Naive thymus-derived CD4-positive, alpha-beta T cell (primary cell): ENCODE measurements at regions not wholly inside any gene's neighbourhood (a gene's known extent, or its start where the extent isn't known, plus 50 kb on each side); places are given as distances from the start of the nearest gene placed in this dataset.

Experiments
- ATAC-seq: fragments of 150-1000 bp; cut with Tn5 transposase; 2 replicates; pipeline ENCODE4 v1.10.0; 2021; ENCODE audit warnings: mild to moderate bottlenecking, moderate library complexity
- CTCF ChIA-PET: fragments of 350-600 bp; sonication (Branson Sonifier 250); formaldehyde crosslinking; loops from one replicate; lab custom pipeline; 2021; ENCODE audit warnings: antibody characterized with exemption; lab: Charles Lee
- POLR2A ChIA-PET: fragments of 350-600 bp; sonication (Branson Sonifier 250); formaldehyde crosslinking; loops from one replicate; lab custom pipeline; 2021; ENCODE audit warnings: antibody characterized with exemption, inconsistent platforms; lab: Charles Lee
- DNase-seq, 9 donors: peaks; one replicate each; pipeline versions ENCODE4 v3.0.0 to v3.0.0-alpha.2; 2020 to 2022; ENCODE audit warnings: mixed read lengths in 1 of 9
- H3K27ac ChIP-seq: one replicate; pipeline ENCODE4 v1.7.0; 2013; ENCODE audit warnings: mild to moderate bottlenecking, low read depth, low read length, moderate library complexity
- H3K27me3 ChIP-seq, 2 donors: one replicate each; pipeline ENCODE4 v1.7.0; 2013; ENCODE audit warnings: low read length in 2 of 2, mild to moderate bottlenecking in 2 of 2, moderate library complexity in 2 of 2; ENCODE audit not compliant: control insufficient read depth in 2 of 2, insufficient read depth in 2 of 2
- H3K36me3 ChIP-seq, 3 experiments: 1 replicate in 2 of 3; 2 replicates in 1 of 3; pipeline ENCODE4 v1.7.0; 2013; ENCODE audit warnings: low read length in 3 of 3, mild to moderate bottlenecking in 3 of 3, moderate library complexity in 1 of 3; ENCODE audit not compliant: insufficient read depth in 3 of 3, control insufficient read depth in 2 of 3
- H3K4me1 ChIP-seq, 2 donors: one replicate each; pipeline ENCODE4 v1.7.0; 2013; ENCODE audit warnings: low read length in 2 of 2, mild to moderate bottlenecking in 2 of 2, moderate library complexity in 1 of 2; ENCODE audit not compliant: control insufficient read depth in 2 of 2, insufficient read depth in 2 of 2
- H3K4me3 ChIP-seq: 2 replicates; pipeline ENCODE4 v1.7.0; 2013; ENCODE audit warnings: mild to moderate bottlenecking, low read length
- H3K9me3 ChIP-seq, 3 experiments: 1 replicate in 2 of 3; 2 replicates in 1 of 3; pipeline ENCODE4 v1.7.0; 2013; ENCODE audit warnings: low read length in 3 of 3; ENCODE audit not compliant: control insufficient read depth in 2 of 3
- H3K27ac Mint-ChIP-seq, 9 donors: one replicate each; pipeline ENCODE4 v1.8.0; 2020 to 2022; ENCODE audit warnings: mixed read lengths in 9 of 9, mild to moderate bottlenecking in 8 of 9, moderate library complexity in 5 of 9, inconsistent platforms in 2 of 9
- H3K27me3 Mint-ChIP-seq, 5 donors: one replicate each; pipeline ENCODE4 v1.8.0; 2021 to 2022; ENCODE audit warnings: mixed read lengths in 5 of 5, mild to moderate bottlenecking in 1 of 5
- H3K36me3 Mint-ChIP-seq, 5 donors: one replicate each; pipeline ENCODE4 v1.8.0; 2020 to 2022; ENCODE audit warnings: mixed read lengths in 5 of 5, mild to moderate bottlenecking in 3 of 5, inconsistent platforms in 1 of 5
- H3K4me1 Mint-ChIP-seq, 7 donors: one replicate each; pipeline ENCODE4 v1.8.0; 2020 to 2022; ENCODE audit warnings: mixed read lengths in 7 of 7, mild to moderate bottlenecking in 3 of 7, inconsistent platforms in 1 of 7
- H3K4me3 Mint-ChIP-seq, 10 donors: one replicate each; pipeline ENCODE4 v1.8.0; 2020 to 2022; ENCODE audit warnings: mild to moderate bottlenecking in 10 of 10, mixed read lengths in 10 of 10, moderate library complexity in 6 of 10, inconsistent platforms in 2 of 10
- H3K9me3 Mint-ChIP-seq, 11 donors: one replicate each; pipeline ENCODE4 v1.8.0; 2020 to 2022; ENCODE audit warnings: mixed read lengths in 11 of 11, mild to moderate bottlenecking in 4 of 11, inconsistent platforms in 1 of 11, moderate library complexity in 1 of 11
- intact Hi-C, 2 donors: fragments of 100-400 bp; cut with micrococcal nuclease; formaldehyde crosslinking; loops; one replicate each; pipeline ENCODE4 v1.15.1; 2023

DNA sequence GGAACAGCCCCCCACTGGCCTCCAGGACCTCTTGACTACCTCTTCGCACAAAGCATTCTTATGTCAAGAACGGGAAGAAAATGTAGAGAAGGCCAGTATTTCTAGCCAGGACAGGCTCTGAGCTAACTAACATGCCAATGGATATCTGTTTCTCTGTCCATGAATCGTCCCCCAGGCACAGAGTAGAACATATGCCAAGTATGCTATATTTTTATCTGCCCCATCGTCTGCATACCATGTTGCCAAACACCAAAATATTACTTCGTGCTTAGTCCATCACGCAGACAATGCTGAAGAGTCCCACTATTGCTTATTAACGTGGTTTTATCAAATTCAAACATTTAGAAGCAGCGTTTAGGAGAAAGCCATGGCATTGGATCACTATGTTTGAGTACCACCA lies 151.4 kb upstream of the CPSF6 start:
- no peak overlapping the region for H3K4me3 Mint-ChIP-seq
- H3K27me3 Mint-ChIP-seq: peaks cover 16 to 24% (median 18%) of the 10 kb centered on the region in 5 donors
- H3K27me3 ChIP-seq: no peaks in the 10 kb centered on the region
- no peak overlapping the region for H3K4me3 ChIP-seq
- intact Hi-C loops: no loop called here
- H3K27ac Mint-ChIP-seq: no peak overlapping the region
- H3K27ac ChIP-seq: no peak overlapping the region
- ATAC-seq: no peak
- no peaks in the 10 kb centered on the region for H3K9me3 Mint-ChIP-seq
- no peaks in the 10 kb centered on the region for H3K4me1 ChIP-seq
- no peaks in the 10 kb centered on the region for H3K4me1 Mint-ChIP-seq
- H3K36me3 ChIP-seq: no peaks in the 10 kb centered on the region
- ChIA-PET POLR2A (no interaction called here), CTCF (no interaction called here)
- no peak for DNase-seq
- no peaks in the 10 kb centered on the region for H3K36me3 Mint-ChIP-seq
- H3K9me3 ChIP-seq: no peaks in the 10 kb centered on the region

DNA sequence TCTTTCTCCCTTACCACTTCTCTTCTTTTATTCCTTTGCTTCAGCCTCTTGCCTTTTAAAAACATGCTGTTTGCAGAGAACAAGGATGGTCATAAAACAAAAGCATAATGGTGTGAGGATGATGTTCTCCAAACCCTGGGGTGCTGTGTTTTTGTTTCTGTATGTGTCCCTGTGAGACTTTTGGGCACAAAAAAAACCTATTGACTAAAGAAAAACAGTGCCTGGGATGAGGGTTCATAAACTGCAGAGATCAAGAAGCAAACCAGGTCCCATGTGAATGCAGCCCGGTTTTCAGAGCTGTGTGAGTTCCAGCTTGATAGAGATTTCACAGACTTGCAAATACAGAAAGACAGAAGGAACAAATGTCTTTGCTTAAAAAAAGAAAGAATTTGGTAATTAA lies 148.6 kb upstream of the CPSF6 start:
- no peaks in the 10 kb centered on the region for H3K9me3 ChIP-seq
- intact Hi-C loops: no loop called here
- Mint-ChIP-seq H3K27ac (no peak overlapping the region), H3K9me3 (no peaks in the 10 kb centered on the region), H3K36me3 (no peaks in the 10 kb centered on the region), H3K4me3 (no peak overlapping the region), H3K27me3 (peaks cover 21 to 29% (median 26%) of the 10 kb centered on the region in 5 donors), H3K4me1 (no peaks in the 10 kb centered on the region)
- H3K27me3 ChIP-seq: no peaks in the 10 kb centered on the region
- ChIA-PET POLR2A (no interaction called here), CTCF (no interaction called here)
- no peak overlapping the region for H3K4me3 ChIP-seq
- no peaks in the 10 kb centered on the region for H3K36me3 ChIP-seq
- no peaks in the 10 kb centered on the region for H3K4me1 ChIP-seq
- ATAC-seq (no peak), DNase-seq (no peak)
- H3K27ac ChIP-seq: no peak overlapping the region

DNA sequence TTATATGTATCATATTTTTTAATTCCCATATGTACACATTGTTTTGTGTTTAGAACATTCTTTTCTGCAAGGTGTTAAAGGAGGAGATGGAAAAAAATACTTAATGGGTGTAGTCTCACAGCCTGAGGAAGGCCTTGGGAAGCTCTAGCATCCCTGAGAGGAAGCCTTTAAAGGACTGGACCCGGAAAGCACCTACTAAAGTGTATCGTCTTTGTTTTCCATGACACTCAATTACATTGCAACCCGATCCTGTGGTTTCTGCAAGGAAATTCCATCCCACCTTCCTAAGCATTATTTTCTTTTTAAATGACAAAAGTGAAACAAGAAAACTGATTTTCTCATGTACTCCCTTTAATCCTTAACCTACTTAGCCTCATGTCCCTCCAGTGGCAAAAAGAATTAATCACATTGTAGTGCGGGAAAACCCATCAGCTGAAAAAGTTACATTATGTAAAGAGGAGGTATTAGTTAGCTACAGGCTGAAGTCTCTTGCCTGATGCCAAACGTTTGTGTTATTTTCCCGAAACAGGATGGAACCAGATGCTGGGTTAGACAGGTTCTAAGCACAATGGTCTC lies 147.8 kb upstream of the CPSF6 start:
- H3K4me3 Mint-ChIP-seq: no peak overlapping the region
- Histone ChIP-seq H3K36me3 (no peaks in the 10 kb centered on the region), H3K4me1 (no peaks in the 10 kb centered on the region), H3K4me3 (no peak overlapping the region), H3K9me3 (no peaks in the 10 kb centered on the region), H3K27ac (no peak overlapping the region), H3K27me3 (no peaks in the 10 kb centered on the region)
- H3K4me1 Mint-ChIP-seq: no peaks in the 10 kb centered on the region
- intact Hi-C loops: no loop called here
- ATAC-seq (no peak), DNase-seq (no peak)
- POLR2A ChIA-PET: no interaction called here
- CTCF ChIA-PET: interaction anchor here (0.5 kb wide), 1 partner anchor 267 kb away, joined by 3 read pairs; no protein-coding TSS in a partner anchor
- peaks cover 21 to 29% (median 26%) of the 10 kb centered on the region in 5 donors for H3K27me3 Mint-ChIP-seq
- no peak overlapping the region for H3K27ac Mint-ChIP-seq
- H3K36me3 Mint-ChIP-seq: no peaks in the 10 kb centered on the region
- no peaks in the 10 kb centered on the region for H3K9me3 Mint-ChIP-seq

DNA sequence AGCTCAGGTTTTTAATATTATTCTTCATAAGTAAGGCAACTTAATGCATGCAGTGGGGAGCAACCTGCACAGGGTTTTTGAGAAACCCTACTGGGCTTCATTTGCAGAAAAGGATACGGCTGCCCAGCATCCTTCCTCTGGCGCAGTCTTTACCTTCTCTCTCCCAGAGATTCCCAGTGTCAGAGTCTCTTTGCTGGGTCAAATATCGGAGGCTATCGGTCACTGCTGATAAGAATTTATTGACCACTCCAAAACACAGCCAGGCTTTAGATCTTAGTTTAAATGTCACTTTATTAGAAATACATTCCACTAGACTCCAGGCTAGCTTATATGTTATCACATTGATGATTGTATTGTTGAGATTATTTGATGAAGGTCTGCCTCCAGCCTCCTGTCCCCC lies 147.2 kb upstream of the CPSF6 start:
- no peak for ATAC-seq
- Histone ChIP-seq H3K4me3 (no peak overlapping the region), H3K9me3 (no peaks in the 10 kb centered on the region), H3K27ac (no peak overlapping the region), H3K4me1 (no peaks in the 10 kb centered on the region), H3K27me3 (no peaks in the 10 kb centered on the region), H3K36me3 (no peaks in the 10 kb centered on the region)
- CTCF ChIA-PET: interaction anchor here (0.5 kb wide), 1 partner anchor 268 kb away, joined by 3 read pairs; no protein-coding TSS in a partner anchor
- Mint-ChIP-seq H3K27me3 (peaks cover 17 to 29% (median 22%) of the 10 kb centered on the region in 5 donors), H3K27ac (no peak overlapping the region), H3K9me3 (no peaks in the 10 kb centered on the region), H3K4me1 (no peaks in the 10 kb centered on the region), H3K4me3 (no peak overlapping the region), H3K36me3 (no peaks in the 10 kb centered on the region)
- intact Hi-C loops: no loop called here
- no peak for DNase-seq
- POLR2A ChIA-PET: no interaction called here

DNA sequence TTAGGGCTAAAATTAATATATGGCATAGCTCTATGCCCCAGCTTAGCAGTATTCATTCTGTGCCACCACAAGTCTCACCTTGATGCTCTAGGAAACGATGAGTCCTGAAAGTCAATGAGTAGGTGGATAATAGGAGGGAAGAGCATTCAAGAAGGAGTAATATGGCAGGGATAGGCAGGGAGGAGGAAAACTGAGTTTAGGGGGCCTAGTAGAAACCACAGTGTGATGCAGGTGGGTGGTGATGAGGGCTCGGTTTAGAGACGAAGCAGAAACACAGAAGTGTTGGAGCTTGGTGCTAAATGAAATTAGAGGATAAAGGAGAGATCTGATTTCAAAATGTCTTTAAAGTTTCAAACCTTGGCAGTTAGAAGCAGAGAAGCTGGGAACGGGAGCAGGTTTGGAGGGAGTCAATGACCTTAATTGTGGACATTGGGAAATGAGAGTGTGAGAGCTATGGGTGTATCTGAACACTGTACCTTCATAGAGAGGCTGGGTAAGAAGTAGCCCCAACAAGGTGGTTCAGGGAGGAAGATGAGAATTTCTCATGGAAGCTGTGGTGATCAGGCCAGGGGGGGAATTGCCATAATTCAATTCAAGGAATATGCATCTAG lies 144.7 kb upstream of the CPSF6 start:
- Mint-ChIP-seq H3K27ac (no peak overlapping the region), H3K4me1 (no peaks in the 10 kb centered on the region), H3K27me3 (peaks cover 12 to 25% (median 18%) of the 10 kb centered on the region in 5 donors), H3K4me3 (no peak overlapping the region), H3K9me3 (no peaks in the 10 kb centered on the region), H3K36me3 (no peaks in the 10 kb centered on the region)
- ChIA-PET CTCF (interaction anchor here (0.7 kb wide), 1 partner anchor 1789 kb away, joined by 5 read pairs; no protein-coding TSS in a partner anchor), POLR2A (no interaction called here)
- H3K36me3 ChIP-seq: no peaks in the 10 kb centered on the region
- H3K9me3 ChIP-seq: no peaks in the 10 kb centered on the region
- intact Hi-C loops: no loop called here
- no peak overlapping the region for H3K4me3 ChIP-seq
- H3K27ac ChIP-seq: no peak overlapping the region
- ATAC-seq (no peak), DNase-seq (no peak)
- H3K4me1 ChIP-seq: no peaks in the 10 kb centered on the region
- peaks cover 0 to 2% of the 10 kb centered on the region in 2 donors for H3K27me3 ChIP-seq

DNA sequence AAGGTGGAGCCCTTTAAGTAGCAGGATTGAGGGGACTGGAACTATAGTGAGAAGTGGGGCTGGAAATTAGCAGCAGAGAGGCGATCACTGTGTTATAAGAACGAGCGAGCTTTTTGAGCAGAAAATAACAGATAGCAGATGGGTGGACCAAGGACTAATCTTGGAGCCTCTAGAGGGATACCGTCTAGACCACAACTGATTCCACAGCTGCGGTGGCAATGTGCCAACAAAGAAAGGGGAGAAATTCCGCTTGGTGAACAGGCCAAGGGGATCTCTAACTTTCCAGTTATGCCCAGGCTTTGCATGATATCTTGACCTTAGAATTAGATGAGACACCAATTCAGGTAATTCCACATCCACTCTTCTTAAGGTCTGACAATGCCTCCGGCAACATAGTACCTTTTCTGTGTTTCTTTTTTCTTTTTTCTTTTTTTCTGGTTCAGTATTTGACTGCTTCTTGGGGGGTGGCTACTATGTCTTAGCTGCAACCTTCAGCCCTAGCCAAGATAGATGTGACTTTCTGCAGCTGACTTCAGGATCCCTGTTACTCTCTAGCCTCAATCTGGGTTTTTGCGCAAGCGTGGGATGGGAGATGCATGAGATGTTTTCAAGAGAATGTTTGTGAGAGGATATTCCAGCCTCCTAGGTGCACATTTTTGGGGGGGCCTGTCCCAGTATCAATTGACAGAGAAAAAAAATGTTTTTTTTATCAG lies 143.4 kb upstream of the CPSF6 start:
- CTCF ChIA-PET: no interaction called here
- Histone ChIP-seq H3K9me3 (no peaks in the 10 kb centered on the region), H3K4me3 (no peak overlapping the region), H3K36me3 (no peaks in the 10 kb centered on the region), H3K27me3 (peaks cover 0 to 2% of the 10 kb centered on the region in 2 donors), H3K4me1 (no peaks in the 10 kb centered on the region), H3K27ac (no peak overlapping the region)
- H3K27ac Mint-ChIP-seq: no peak overlapping the region
- intact Hi-C loops: no loop called here
- DNase-seq (no peak), ATAC-seq (no peak)
- no peaks in the 10 kb centered on the region for H3K36me3 Mint-ChIP-seq
- no peaks in the 10 kb centered on the region for H3K9me3 Mint-ChIP-seq
- peaks cover 9 to 24% (median 11%) of the 10 kb centered on the region in 5 donors for H3K27me3 Mint-ChIP-seq
- POLR2A ChIA-PET: no interaction called here
- no peaks in the 10 kb centered on the region for H3K4me1 Mint-ChIP-seq
- H3K4me3 Mint-ChIP-seq: no peak overlapping the region
